ENCODE measurements at regions not wholly inside any gene's neighbourhood (a gene's known extent, or its start where the extent isn't known, plus 50 kb on each side); places are given as distances from the start of the nearest gene placed in this dataset.

DNA sequence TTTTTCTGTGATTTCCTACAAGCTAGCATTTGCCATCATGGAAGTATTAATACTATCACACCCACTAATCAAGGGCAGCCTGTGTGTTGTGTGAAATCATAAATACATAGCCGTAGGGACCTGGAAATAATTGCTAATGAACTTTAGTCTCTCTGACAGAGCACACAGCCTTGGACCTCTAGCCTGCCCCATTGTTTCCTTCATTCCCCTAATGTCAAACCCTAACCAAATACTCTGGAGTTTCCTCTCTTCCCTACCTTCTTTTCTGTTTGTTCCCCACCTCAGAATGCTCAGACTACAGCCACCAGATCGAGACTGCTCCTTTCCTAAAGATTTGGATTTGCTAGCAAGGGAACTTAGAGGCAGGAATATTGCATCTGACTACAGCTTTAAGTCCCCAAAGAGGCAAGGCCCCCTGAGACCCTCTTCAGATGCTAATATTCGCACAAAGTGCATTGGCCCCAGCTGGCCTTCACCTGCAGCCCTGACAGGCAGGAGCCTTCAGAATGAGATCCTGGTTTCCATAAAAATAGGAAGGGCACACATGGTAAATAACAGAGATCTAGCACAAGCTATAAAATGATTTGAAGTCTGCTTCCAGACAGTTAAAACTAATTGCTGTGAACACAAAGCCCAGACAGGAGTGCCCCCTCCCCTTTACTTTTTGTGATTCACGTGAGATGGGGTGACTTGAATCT, 279.2 kb upstream of the DCC start (continued):
- TF ChIP-seq, protein P1, sequence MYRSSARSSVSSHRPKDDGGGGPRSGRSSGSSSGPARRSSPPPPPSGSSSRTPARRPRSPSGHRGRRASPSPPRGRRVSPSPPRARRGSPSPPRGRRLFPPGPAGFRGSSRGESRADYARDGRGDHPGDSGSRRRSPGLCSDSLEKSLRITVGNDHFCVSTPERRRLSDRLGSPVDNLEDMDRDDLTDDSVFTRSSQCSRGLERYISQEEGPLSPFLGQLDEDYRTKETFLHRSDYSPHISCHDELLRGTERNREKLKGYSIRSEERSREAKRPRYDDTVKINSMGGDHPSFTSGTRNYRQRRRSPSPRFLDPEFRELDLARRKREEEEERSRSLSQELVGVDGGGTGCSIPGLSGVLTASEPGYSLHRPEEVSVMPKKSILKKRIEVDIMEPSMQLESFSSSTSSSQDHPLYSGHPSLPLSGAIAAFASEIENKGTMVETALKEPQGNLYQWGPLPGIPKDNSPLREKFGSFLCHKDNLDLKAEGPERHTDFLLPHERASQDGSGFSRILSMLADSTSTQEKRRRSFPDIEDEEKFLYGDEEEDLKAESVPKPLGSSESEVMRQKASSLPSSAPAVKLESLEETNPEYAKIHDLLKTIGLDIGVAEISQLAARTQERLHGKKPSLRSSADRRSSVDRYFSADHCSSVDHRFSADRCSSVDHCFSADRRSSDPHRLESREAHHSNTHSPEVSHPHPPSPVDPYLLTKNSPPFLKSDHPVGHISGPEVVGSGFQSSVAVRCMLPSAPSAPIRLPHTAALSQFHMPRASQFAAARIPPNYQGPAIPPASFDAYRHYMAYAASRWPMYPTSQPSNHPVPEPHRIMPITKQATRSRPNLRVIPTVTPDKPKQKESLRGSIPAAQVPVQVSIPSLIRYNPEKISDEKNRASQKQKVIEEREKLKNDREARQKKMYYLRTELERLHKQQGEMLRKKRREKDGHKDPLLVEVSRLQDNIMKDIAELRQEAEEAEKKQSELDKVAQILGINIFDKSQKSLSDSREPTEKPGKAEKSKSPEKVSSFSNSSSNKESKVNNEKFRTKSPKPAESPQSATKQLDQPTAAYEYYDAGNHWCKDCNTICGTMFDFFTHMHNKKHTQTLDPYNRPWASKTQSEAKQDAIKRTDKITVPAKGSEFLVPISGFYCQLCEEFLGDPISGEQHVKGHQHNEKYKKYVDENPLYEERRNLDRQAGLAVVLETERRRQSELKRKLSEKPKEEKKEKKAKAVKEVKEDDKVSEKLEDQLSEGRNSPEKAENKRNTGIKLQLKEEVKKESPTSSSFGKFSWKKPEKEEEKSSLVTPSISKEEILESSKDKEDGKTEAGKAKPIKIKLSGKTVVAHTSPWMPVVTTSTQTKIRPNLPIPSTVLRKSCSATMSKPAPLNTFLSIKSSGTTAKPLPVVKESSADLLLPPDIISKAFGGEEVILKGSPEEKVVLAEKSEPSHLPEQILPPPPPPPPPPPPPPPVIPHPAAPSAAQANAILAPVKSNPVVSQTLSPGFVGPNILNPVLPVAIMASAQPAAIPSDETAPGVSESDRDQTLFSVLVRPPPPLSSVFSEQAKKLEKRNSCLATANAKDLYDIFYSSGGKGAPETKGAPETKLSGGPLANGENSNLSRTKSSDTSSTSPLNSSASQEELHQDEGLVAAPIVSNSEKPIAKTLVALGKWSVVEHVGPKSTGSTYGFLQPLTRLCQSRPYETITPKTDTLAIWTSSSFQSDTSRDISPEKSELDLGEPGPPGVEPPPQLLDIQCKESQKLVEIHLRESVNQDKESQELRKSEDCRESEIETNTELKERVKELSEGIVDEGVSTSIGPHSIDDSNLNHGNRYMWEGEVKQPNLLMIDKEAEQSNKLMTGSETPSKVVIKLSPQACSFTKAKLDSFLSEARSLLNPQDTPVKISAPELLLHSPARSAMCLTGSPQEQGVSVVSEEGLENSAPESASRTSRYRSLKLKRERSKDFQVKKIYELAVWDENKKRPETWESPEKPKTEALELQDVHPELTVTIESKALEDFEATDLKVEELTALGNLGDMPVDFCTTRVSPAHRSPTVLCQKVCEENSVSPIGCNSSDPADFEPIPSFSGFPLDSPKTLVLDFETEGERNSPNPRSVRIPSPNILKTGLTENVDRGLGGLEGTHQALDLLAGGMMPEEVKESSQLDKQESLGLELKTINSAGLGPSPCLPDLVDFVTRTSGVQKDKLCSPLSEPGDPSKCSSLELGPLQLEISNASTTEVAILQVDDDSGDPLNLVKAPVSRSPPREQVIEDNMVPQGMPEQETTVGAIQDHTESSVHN (IDR thresholded peaks at IDR 0.05; ENCODE audit: borderline replicate concordance in 1 of 2, low read depth in 1 of 2) = no peak
- TF ChIP-seq, protein P2, sequence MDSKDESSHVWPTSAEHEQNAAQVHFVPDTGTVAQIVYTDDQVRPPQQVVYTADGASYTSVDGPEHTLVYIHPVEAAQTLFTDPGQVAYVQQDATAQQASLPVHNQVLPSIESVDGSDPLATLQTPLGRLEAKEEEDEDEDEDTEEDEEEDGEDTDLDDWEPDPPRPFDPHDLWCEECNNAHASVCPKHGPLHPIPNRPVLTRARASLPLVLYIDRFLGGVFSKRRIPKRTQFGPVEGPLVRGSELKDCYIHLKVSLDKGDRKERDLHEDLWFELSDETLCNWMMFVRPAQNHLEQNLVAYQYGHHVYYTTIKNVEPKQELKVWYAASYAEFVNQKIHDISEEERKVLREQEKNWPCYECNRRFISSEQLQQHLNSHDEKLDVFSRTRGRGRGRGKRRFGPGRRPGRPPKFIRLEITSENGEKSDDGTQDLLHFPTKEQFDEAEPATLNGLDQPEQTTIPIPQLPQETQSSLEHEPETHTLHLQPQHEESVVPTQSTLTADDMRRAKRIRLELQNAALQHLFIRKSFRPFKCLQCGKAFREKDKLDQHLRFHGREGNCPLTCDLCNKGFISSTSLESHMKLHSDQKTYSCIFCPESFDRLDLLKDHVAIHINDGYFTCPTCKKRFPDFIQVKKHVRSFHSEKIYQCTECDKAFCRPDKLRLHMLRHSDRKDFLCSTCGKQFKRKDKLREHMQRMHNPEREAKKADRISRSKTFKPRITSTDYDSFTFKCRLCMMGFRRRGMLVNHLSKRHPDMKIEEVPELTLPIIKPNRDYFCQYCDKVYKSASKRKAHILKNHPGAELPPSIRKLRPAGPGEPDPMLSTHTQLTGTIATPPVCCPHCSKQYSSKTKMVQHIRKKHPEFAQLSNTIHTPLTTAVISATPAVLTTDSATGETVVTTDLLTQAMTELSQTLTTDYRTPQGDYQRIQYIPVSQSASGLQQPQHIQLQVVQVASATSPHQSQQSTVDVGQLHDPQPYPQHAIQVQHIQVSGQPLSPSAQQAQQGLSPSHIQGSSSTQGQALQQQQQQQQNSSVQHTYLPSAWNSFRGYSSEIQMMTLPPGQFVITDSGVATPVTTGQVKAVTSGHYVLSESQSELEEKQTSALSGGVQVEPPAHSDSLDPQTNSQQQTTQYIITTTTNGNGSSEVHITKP (IDR thresholded peaks at IDR 0.05; ENCODE audit: partially characterized antibody) = no peak
- TF ChIP-seq ZBTB8A (IDR thresholded peaks at IDR 0.05; ENCODE audit: partially characterized antibody) (no peak), NR2C2 (CRISPR knock-in tag; IDR thresholded peaks at IDR 0.05) (no peak), NR2C2 (tag; IDR thresholded peaks at IDR 0.05) (no peak), ZNF830 (CRISPR knock-in tag; IDR thresholded peaks at IDR 0.05) (no peak), DACH1 (IDR thresholded peaks at IDR 0.05; ENCODE audit: partially characterized antibody) (no peak), HMG20A (CRISPR knock-in tag; conservative IDR thresholded peaks at IDR 0.05) (no peak), NCOA1 (IDR thresholded peaks at IDR 0.05; ENCODE audit: low read depth) (no peak), KLF13 (tag; IDR thresholded peaks at IDR 0.05; ENCODE audit: borderline replicate concordance, low read depth) (no peak), PURB (CRISPR knock-in tag; IDR thresholded peaks at IDR 0.05; ENCODE audit: low read depth) (no peak), MAFK (IDR thresholded peaks at IDR 0.05; ENCODE audit: low read length) (no peak), FOXA3 (CRISPR knock-in tag; conservative IDR thresholded peaks at IDR 0.05 in 1 of 2, IDR thresholded peaks at IDR 0.05 in 1 of 2) (no peak), WHSC1 (IDR thresholded peaks at IDR 0.05; ENCODE audit: low read length) (no peak), ZNF121 (CRISPR knock-in tag; conservative IDR thresholded peaks at IDR 0.05) (no peak)

All from K562 (cell line).